K562 (cell line): ENCODE measurements at regions not wholly inside any gene's neighbourhood (a gene's known extent, or its start where the extent isn't known, plus 50 kb on each side); places are given as distances from the start of the nearest gene placed in this dataset.

Experiments
- ATAC-seq: fragments of 200-7000 bp; cut with Tn5 transposase; 3 replicates; pipeline ENCODE4 v1.9.1; 2020; ENCODE audit warnings: moderate library complexity
- BruUV-seq: library from RNA; stranded (reverse); fragments of 400-500 nt; replicated peaks from 2 replicates; lab custom pipeline; 2021; lab: Mats Ljungman, UMichigan
- CTCF ChIA-PET: fragments of 300-600 bp; formaldehyde crosslinking; extraction: SDS; loops from one replicate; lab custom pipeline; 2021; ENCODE audit warnings: low intra/inter-chr PET ratio; lab: Yijun Ruan, JAX
- POLR2A ChIA-PET: fragments of 300-600, 350-650 bp; sonication (Branson Sonifier 250); formaldehyde crosslinking; extraction: SDS; loops from one replicate; lab custom pipeline; 2021; ENCODE audit warnings: antibody characterized with exemption, inconsistent platforms; lab: Yijun Ruan, JAX
- DNase-seq, 4 experiments: peaks; one replicate each; pipeline versions ENCODE4 v3.0.0 to v3.0.0-alpha.2; 2011 to 2018; ENCODE audit warnings: low spot score in 3 of 4, mixed read lengths in 3 of 4; ENCODE audit errors: extremely low read depth in 1 of 4
- FAIRE-seq: peaks from 2 replicates; lab custom pipeline; 2011; peaks lifted over from hg19 to GRCh38; lab: Jason Lieb, UNC
- H2AFZ ChIP-seq: 2 replicates; pipeline ENCODE4 v1.6.0; 2011; ENCODE audit warnings: low read depth, low read length, control low read depth, inconsistent platforms
- H3K27ac ChIP-seq: fragments of 200-600 bp; 3 replicates; pipeline ENCODE4 v1.8.0; 2011; ENCODE audit warnings: low read depth, mild to moderate bottlenecking, control low read depth, inconsistent platforms, low read length, moderate library complexity, mixed read lengths; ENCODE audit errors: extremely low read depth
- H3K27me3 ChIP-seq, 2 experiments: fragments of 300-600 bp in 1 of 2; 2 replicates in 1 of 2; 3 replicates in 1 of 2; pipeline versions ENCODE4 v1.6.0 to v1.8.0; 2011; ENCODE audit warnings: inconsistent platforms in 2 of 2, low read length in 2 of 2, mild to moderate bottlenecking in 1 of 2, mixed read lengths in 1 of 2, moderate library complexity in 1 of 2; ENCODE audit not compliant: control insufficient read depth in 2 of 2, insufficient read depth in 2 of 2
- H3K36me3 ChIP-seq: fragments of 300-600 bp; 3 replicates; pipeline ENCODE4 v1.8.0; 2011; ENCODE audit warnings: mild to moderate bottlenecking, low read length, inconsistent platforms; ENCODE audit not compliant: control insufficient read depth, insufficient read depth
- H3K4me1 ChIP-seq, 2 experiments: fragments of 200-600 bp in 1 of 2; replicated peaks in 1 of 2; 2 replicates in 1 of 2; 3 replicates in 1 of 2; pipeline versions ENCODE4 v1.5.1 to v1.8.0; 2011; ENCODE audit warnings: inconsistent platforms in 2 of 2, low read length in 2 of 2, mild to moderate bottlenecking in 1 of 2, mixed read lengths in 1 of 2, moderate library complexity in 1 of 2; ENCODE audit not compliant: control insufficient read depth in 2 of 2, insufficient read depth in 2 of 2
- H3K4me2 ChIP-seq: 2 replicates; pipeline ENCODE4 v1.6.1; 2011; ENCODE audit warnings: low read length, control low read depth, inconsistent platforms, mixed read lengths; ENCODE audit not compliant: insufficient read depth
- H3K4me3 ChIP-seq: fragments of 200-600 bp; sonication (generic), shearing (Covaris generic); 2 replicates; pipeline ENCODE4 v1.5.1; 2016; ENCODE audit warnings: control low read depth, inconsistent platforms
- H3K79me2 ChIP-seq: fragments of 200-600 bp; 3 replicates; pipeline ENCODE4 v1.8.0; 2011; ENCODE audit warnings: low read length, inconsistent platforms; ENCODE audit not compliant: control insufficient read depth, insufficient read depth
- H3K9ac ChIP-seq, 2 experiments: 2 replicates each; pipeline versions ENCODE4 v1.6.0 to v1.6.1; 2011; ENCODE audit warnings: low read depth in 2 of 2, low read length in 2 of 2, control low read depth in 1 of 2, inconsistent platforms in 1 of 2, mild to moderate bottlenecking in 1 of 2, mixed read lengths in 1 of 2; ENCODE audit not compliant: insufficient read depth in 1 of 2
- H3K9me1 ChIP-seq: one replicate; pipeline ENCODE4 v1.6.0; 2011; ENCODE audit warnings: inconsistent platforms, mild to moderate bottlenecking, low read length, moderate library complexity; ENCODE audit not compliant: control insufficient read depth, insufficient read depth
- H3K9me3 ChIP-seq: replicated peaks from 2 replicates; pipeline ENCODE4 v1.5.1; 2011; ENCODE audit warnings: low read depth, low read length, inconsistent platforms; ENCODE audit not compliant: control insufficient read depth, insufficient read depth
- H4K20me1 ChIP-seq: replicated peaks from 2 replicates; pipeline ENCODE4 v1.6.1; 2011; ENCODE audit warnings: low read length, inconsistent platforms, mixed read lengths; ENCODE audit not compliant: control insufficient read depth, insufficient read depth
- CREB3 ChIP-seq: fragments of 450-650 bp; conservative IDR thresholded peaks from 2 replicates; pipeline ENCODE4 v1.6.1; 2016; ENCODE audit warnings: missing genetic modification characterization, low read depth, mild to moderate bottlenecking, missing compliant biosample characterization, moderate library complexity
- FUS ChIP-seq: fragments of 200-400 bp; formaldehyde crosslinking; optimal IDR thresholded peaks from 2 replicates; pipeline ENCODE3; 2017; ENCODE audit warnings: low read depth, low read length
- KDM2B ChIP-seq: fragments of 250-450 bp; sonication (Bioruptor Pico); IDR thresholded peaks from 2 replicates; pipeline ENCODE4 v1.8.0; 2021; ENCODE audit warnings: mild to moderate bottlenecking, moderate library complexity
- KDM4B ChIP-seq, 2 experiments: fragments of 450-650 bp in 1 of 2; sonication (generic) in 1 of 2; IDR thresholded peaks; 2 replicates each; pipeline ENCODE4 v1.6.1; 2016 to 2017; ENCODE audit warnings: borderline replicate concordance in 2 of 2, antibody characterized with exemption in 1 of 2, low read depth in 1 of 2, mild to moderate bottlenecking in 1 of 2
- MEIS2 ChIP-seq: fragments of 450-650 bp; IDR thresholded peaks from 2 replicates; pipeline ENCODE4 v1.6.1; 2014; ENCODE audit warnings: mild to moderate bottlenecking; ENCODE audit not compliant: partially characterized antibody
- MTA1 ChIP-seq: fragments of 450-650 bp; IDR thresholded peaks from 2 replicates; pipeline ENCODE4 v1.6.1; 2017; ENCODE audit warnings: borderline replicate concordance
- NFXL1 ChIP-seq: fragments of 450-650 bp; formaldehyde crosslinking; IDR thresholded peaks from 2 replicates; pipeline ENCODE4 v1.4.0; 2021; ENCODE audit warnings: mild to moderate bottlenecking
- TFAM ChIP-seq: fragments of 250-450 bp; sonication (Bioruptor Pico); conservative IDR thresholded peaks from 2 replicates; pipeline ENCODE4 v1.5.0; 2021; ENCODE audit warnings: mild to moderate bottlenecking, moderate library complexity
- U2AF2 ChIP-seq: fragments of 200-400 bp; formaldehyde crosslinking; optimal IDR thresholded peaks from 2 replicates; pipeline ENCODE3; 2017; ENCODE audit warnings: low read depth, mild to moderate bottlenecking, low read length
- ZNF232 ChIP-seq: sonication (generic); formaldehyde crosslinking; IDR thresholded peaks from 2 replicates; pipeline ENCODE4 v1.8.0; 2022; ENCODE audit warnings: mild to moderate bottlenecking, missing genetic modification reagents
- ZNF347 ChIP-seq: fragments of 450-650 bp; formaldehyde crosslinking; IDR thresholded peaks from 2 replicates; pipeline ENCODE4 v1.4.0; 2020; ENCODE audit warnings: low read depth, mild to moderate bottlenecking, moderate library complexity
- ZNF695 ChIP-seq: fragments of 450-650 bp; formaldehyde crosslinking; IDR thresholded peaks from 2 replicates; pipeline ENCODE4 v1.4.0; 2020; ENCODE audit warnings: mild to moderate bottlenecking, moderate library complexity
- WGBS: fragments of 100-300 bp; shearing (Covaris generic); methylation state at CpG from one replicate; pipeline ENCODE4 v1.1.6; 2016; ENCODE audit warnings: low coverage, mixed read lengths; ENCODE audit not compliant: insufficient coverage; ENCODE audit errors: missing lambda C conversion rate; 5-methylcytosine and 5-hydroxymethylcytosine counted together
- in situ Hi-C: fragments of 300-500 bp; cut with MboI; formaldehyde crosslinking; loops from 4 replicates; pipeline ENCODE4 v1.15.0; 2018; ENCODE audit warnings: inconsistent platforms, mixed read lengths
- intact Hi-C: fragments of 100-400 bp; cut with micrococcal nuclease; formaldehyde crosslinking; loops from 2 replicates; pipeline ENCODE4 v1.14.2; 2022
- TF ChIP-seq, protein P1 (sequence below), 3 experiments: fragments of 200-800 bp in 1 of 3; fragments of 250-450 bp in 1 of 3; fragments of 450-650 bp in 1 of 3; sonication (Bioruptor Pico) in 1 of 3; sonication (Bioruptor generic) in 1 of 3; formaldehyde crosslinking in 1 of 3; IDR thresholded peaks; 2 replicates each; pipeline versions ENCODE4 v1.6.1 to v1.8.0; 2016 to 2022; ENCODE audit warnings: mild to moderate bottlenecking in 2 of 3, missing genetic modification characterization in 2 of 3, missing compliant biosample characterization in 1 of 3, moderate library complexity in 1 of 3
- TF ChIP-seq, protein P2 (sequence below), 2 experiments: fragments of 450-650 bp in 1 of 2; IDR thresholded peaks; 2 replicates each; pipeline ENCODE4 v1.6.1; 2011 to 2017; ENCODE audit warnings: low read depth in 2 of 2, antibody characterized with exemption in 1 of 2, borderline replicate concordance in 1 of 2, low read length in 1 of 2, mild to moderate bottlenecking in 1 of 2, mixed read lengths in 1 of 2; ENCODE audit not compliant: control insufficient read depth in 1 of 2

DNA sequence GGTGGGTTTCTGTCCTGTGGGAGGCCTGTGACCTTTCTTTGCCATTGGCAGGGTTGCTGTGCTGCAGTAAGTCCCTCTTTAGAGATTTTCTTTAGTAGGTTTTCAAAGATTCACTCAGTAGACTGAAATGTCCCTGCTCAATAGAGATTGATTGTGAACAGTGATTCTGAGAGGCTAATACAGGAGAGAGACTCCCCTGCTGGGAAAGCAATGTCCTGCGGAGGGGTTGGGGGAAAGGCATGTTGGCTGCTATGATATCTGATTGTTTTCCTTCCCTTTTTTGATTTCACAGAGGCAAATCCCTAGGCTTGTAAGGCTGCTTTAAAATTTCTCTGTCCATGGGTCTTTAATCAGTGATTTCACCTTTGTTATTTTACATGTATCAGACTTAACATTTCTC is 589.9 kb downstream of the ADGRL2 start (continued):
- TF ChIP-seq, protein P1, sequence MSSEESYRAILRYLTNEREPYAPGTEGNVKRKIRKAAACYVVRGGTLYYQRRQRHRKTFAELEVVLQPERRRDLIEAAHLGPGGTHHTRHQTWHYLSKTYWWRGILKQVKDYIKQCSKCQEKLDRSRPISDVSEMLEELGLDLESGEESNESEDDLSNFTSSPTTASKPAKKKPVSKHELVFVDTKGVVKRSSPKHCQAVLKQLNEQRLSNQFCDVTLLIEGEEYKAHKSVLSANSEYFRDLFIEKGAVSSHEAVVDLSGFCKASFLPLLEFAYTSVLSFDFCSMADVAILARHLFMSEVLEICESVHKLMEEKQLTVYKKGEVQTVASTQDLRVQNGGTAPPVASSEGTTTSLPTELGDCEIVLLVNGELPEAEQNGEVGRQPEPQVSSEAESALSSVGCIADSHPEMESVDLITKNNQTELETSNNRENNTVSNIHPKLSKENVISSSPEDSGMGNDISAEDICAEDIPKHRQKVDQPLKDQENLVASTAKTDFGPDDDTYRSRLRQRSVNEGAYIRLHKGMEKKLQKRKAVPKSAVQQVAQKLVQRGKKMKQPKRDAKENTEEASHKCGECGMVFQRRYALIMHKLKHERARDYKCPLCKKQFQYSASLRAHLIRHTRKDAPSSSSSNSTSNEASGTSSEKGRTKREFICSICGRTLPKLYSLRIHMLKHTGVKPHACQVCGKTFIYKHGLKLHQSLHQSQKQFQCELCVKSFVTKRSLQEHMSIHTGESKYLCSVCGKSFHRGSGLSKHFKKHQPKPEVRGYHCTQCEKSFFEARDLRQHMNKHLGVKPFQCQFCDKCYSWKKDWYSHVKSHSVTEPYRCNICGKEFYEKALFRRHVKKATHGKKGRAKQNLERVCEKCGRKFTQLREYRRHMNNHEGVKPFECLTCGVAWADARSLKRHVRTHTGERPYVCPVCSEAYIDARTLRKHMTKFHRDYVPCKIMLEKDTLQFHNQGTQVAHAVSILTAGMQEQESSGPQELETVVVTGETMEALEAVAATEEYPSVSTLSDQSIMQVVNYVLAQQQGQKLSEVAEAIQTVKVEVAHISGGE (CRISPR knock-in tag; IDR thresholded peaks at IDR 0.05) = no peak
- TF ChIP-seq KDM4B (IDR thresholded peaks at IDR 0.05; ENCODE audit: borderline replicate concordance in 2 of 2, low read depth in 1 of 2) (no peak), NFXL1 (CRISPR knock-in tag) (no peak), U2AF2 (no peak)

GRCh38 chr1:82388679-82389078 is 587.9 kb downstream of the ADGRL2 start:
- FAIRE-seq (no peak), ATAC-seq (no peak), DNase-seq (no peak)
- POLR2A ChIA-PET = no interaction called here
- no peaks in the 10 kb centered on the region for H3K27me3 ChIP-seq
- in situ Hi-C loops (no loop called here), intact Hi-C loops (no loop called here)
- no peaks in the 10 kb centered on the region for H4K20me1 ChIP-seq
- H3K9ac ChIP-seq = no peak overlapping the region
- no peaks in the 10 kb centered on the region for H3K9me1 ChIP-seq
- WGBS = 0% methylated on average over 1 of the region's 1 CpG
- H3K79me2 ChIP-seq = no peaks in the 10 kb centered on the region
- H3K9me3 ChIP-seq = peaks cover 2% of the 10 kb centered on the region; the same call in 1 of the 2 replicates
- CTCF ChIA-PET = no interaction called here
- BruUV-seq = no TSS peak
- H3K36me3 ChIP-seq = no peaks in the 10 kb centered on the region
- H3K4me3 ChIP-seq = no peak overlapping the region
- H3K27ac ChIP-seq = no peak overlapping the region
- H2AFZ ChIP-seq = no peak overlapping the region
- H3K4me2 ChIP-seq = no peak overlapping the region
- H3K4me1 ChIP-seq = no peaks in the 10 kb centered on the region
- TF ChIP-seq FUS = no peak
- no peak for TF ChIP-seq ZNF695
- TF ChIP-seq CREB3 = no peak
- no peak for TF ChIP-seq KDM2B (CRISPR knock-in tag)
- TF ChIP-seq MEIS2 = no peak
- TF ChIP-seq MTA1 = no peak
- TF ChIP-seq, protein P2, sequence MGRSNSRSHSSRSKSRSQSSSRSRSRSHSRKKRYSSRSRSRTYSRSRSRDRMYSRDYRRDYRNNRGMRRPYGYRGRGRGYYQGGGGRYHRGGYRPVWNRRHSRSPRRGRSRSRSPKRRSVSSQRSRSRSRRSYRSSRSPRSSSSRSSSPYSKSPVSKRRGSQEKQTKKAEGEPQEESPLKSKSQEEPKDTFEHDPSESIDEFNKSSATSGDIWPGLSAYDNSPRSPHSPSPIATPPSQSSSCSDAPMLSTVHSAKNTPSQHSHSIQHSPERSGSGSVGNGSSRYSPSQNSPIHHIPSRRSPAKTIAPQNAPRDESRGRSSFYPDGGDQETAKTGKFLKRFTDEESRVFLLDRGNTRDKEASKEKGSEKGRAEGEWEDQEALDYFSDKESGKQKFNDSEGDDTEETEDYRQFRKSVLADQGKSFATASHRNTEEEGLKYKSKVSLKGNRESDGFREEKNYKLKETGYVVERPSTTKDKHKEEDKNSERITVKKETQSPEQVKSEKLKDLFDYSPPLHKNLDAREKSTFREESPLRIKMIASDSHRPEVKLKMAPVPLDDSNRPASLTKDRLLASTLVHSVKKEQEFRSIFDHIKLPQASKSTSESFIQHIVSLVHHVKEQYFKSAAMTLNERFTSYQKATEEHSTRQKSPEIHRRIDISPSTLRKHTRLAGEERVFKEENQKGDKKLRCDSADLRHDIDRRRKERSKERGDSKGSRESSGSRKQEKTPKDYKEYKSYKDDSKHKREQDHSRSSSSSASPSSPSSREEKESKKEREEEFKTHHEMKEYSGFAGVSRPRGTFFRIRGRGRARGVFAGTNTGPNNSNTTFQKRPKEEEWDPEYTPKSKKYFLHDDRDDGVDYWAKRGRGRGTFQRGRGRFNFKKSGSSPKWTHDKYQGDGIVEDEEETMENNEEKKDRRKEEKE (IDR thresholded peaks at IDR 0.05; ENCODE audit: borderline replicate concordance in 1 of 2, control insufficient read depth in 1 of 2, low read depth in 2 of 2, low read length in 1 of 2) = no peak
- no peak for TF ChIP-seq ZNF347 (CRISPR knock-in tag)
- TF ChIP-seq ZNF232 (CRISPR knock-in tag) = no peak
- no peak for TF ChIP-seq TFAM
